GM12878 (cell line): ENCODE measurements at regions not wholly inside any gene's neighbourhood (a gene's known extent, or its start where the extent isn't known, plus 50 kb on each side); places are given as distances from the start of the nearest gene placed in this dataset.

ENCODE experiments used
- ATAC-seq: fragments of 200-7000 bp; cut with Tn5 transposase; 3 replicates; pipeline ENCODE4 v1.9.1; 2020; ENCODE audit warnings: mild to moderate bottlenecking, moderate library complexity
- BruUV-seq: library from RNA; stranded (reverse); fragments of 400-500 nt; replicated peaks from 2 replicates; lab custom pipeline; 2021; lab: Mats Ljungman, UMichigan
- CTCF ChIA-PET: fragments of 300-600 bp; sonication (Branson Sonifier 250); formaldehyde crosslinking; extraction: SDS; loops from one replicate; lab custom pipeline; 2021; ENCODE audit warnings: inconsistent platforms; lab: Yijun Ruan, JAX
- POLR2A ChIA-PET: fragments of 350-600 bp; formaldehyde crosslinking; extraction: SDS; loops from one replicate; lab custom pipeline; 2021; ENCODE audit warnings: inconsistent platforms; lab: Charles Lee
- RAD21 ChIA-PET: fragments of 300-600 bp; sonication (Branson Sonifier 250); formaldehyde crosslinking; loops from one replicate; lab custom pipeline; 2023; ENCODE audit warnings: antibody characterized with exemption; ENCODE audit not compliant: unreplicated experiment; lab: Charles Lee
- SMC1A ChIA-PET: fragments of 300-600 bp; sonication (Branson Sonifier 250); formaldehyde crosslinking; loops from one replicate; lab custom pipeline; 2023; ENCODE audit not compliant: unreplicated experiment, uncharacterized antibody; lab: Charles Lee
- DNase-seq: peaks from one replicate; pipeline ENCODE4 v3.0.0-alpha.2; 2011; ENCODE audit warnings: low read depth, low spot score
- FAIRE-seq: peaks from 3 replicates; lab custom pipeline; 2011; peaks lifted over from hg19 to GRCh38; lab: Jason Lieb, UNC
- H2AFZ ChIP-seq: 2 replicates; pipeline ENCODE4 v1.6.0; 2011; ENCODE audit warnings: low read depth, low read length, control low read depth; ENCODE audit not compliant: control insufficient read depth
- H3K27ac ChIP-seq: 2 replicates; pipeline ENCODE4 v1.5.1; 2011; ENCODE audit warnings: control low read depth; ENCODE audit not compliant: control insufficient read depth, insufficient read depth
- H3K27me3 ChIP-seq, 2 experiments: replicated peaks in 1 of 2; 2 replicates each; pipeline versions ENCODE4 v1.6.0 to v1.6.1; 2011; ENCODE audit warnings: low read length in 1 of 2; ENCODE audit not compliant: control insufficient read depth in 2 of 2, insufficient read depth in 2 of 2
- H3K36me3 ChIP-seq, 2 experiments: 2 replicates each; pipeline ENCODE4 v1.5.1; 2011; ENCODE audit warnings: low read length in 1 of 2; ENCODE audit not compliant: control insufficient read depth in 2 of 2, insufficient read depth in 2 of 2
- H3K4me1 ChIP-seq: 2 replicates; pipeline ENCODE4 v1.6.1; 2011; ENCODE audit warnings: mild to moderate bottlenecking, low read length, moderate library complexity, mixed read lengths; ENCODE audit not compliant: control insufficient read depth, insufficient read depth
- H3K4me2 ChIP-seq: 2 replicates; pipeline ENCODE4 v1.6.0; 2011; ENCODE audit warnings: control low read depth; ENCODE audit not compliant: control insufficient read depth, insufficient read depth
- H3K4me3 ChIP-seq: fragments of 200-600 bp; sonication (generic); 2 replicates; pipeline ENCODE4 v1.5.1; 2016
- H3K79me2 ChIP-seq: 2 replicates; pipeline ENCODE4 v1.6.0; 2011; ENCODE audit warnings: low read length; ENCODE audit not compliant: control insufficient read depth, insufficient read depth
- H3K9ac ChIP-seq: 2 replicates; pipeline ENCODE4 v1.8.0; 2011; ENCODE audit warnings: low read length, control low read depth, mixed read lengths; ENCODE audit not compliant: control insufficient read depth, insufficient read depth
- H3K9me3 ChIP-seq: replicated peaks from 3 replicates; pipeline ENCODE4 v1.5.1; 2011; ENCODE audit warnings: mild to moderate bottlenecking, low read length; ENCODE audit not compliant: control insufficient read depth, insufficient read depth
- H4K20me1 ChIP-seq: 2 replicates; pipeline ENCODE4 v1.6.0; 2011; ENCODE audit not compliant: control insufficient read depth, insufficient read depth
- BCLAF1 ChIP-seq: fragments of 450-650 bp; IDR thresholded peaks from 2 replicates; pipeline ENCODE4 v1.6.1; 2017; ENCODE audit warnings: antibody characterized with exemption, mild to moderate bottlenecking, moderate library complexity
- CREB1 ChIP-seq: IDR thresholded peaks from 2 replicates; pipeline ENCODE4 v1.6.1; 2012; ENCODE audit warnings: low read depth, mild to moderate bottlenecking, inconsistent platforms
- FOXK2 ChIP-seq: fragments of 450-650 bp; IDR thresholded peaks from 2 replicates; pipeline ENCODE4 v1.6.1; 2017; ENCODE audit warnings: mild to moderate bottlenecking, moderate library complexity
- GABPA ChIP-seq: IDR thresholded peaks from 2 replicates; pipeline ENCODE4 v1.6.1; 2014; ENCODE audit warnings: antibody characterized with exemption, low read depth, mild to moderate bottlenecking, inconsistent platforms
- MEF2B ChIP-seq: fragments of 450-650 bp; IDR thresholded peaks from 2 replicates; pipeline ENCODE4 v1.6.1; 2018; ENCODE audit warnings: mild to moderate bottlenecking, moderate library complexity; ENCODE audit not compliant: partially characterized antibody, poor library complexity, severe bottlenecking
- NR2C1 ChIP-seq: fragments of 450-650 bp; IDR thresholded peaks from 2 replicates; pipeline ENCODE4 v1.6.1; 2017; ENCODE audit warnings: antibody characterized with exemption, mild to moderate bottlenecking, moderate library complexity
- RCOR1 ChIP-seq: conservative IDR thresholded peaks from 2 replicates; pipeline ENCODE4 v1.6.1; 2012; ENCODE audit warnings: low read depth, low read length, improper control_type of control experiment
- SIX5 ChIP-seq: IDR thresholded peaks from 2 replicates; pipeline ENCODE4 v1.6.1; 2011; ENCODE audit warnings: mild to moderate bottlenecking, low read depth, low read length, moderate library complexity; ENCODE audit not compliant: severe bottlenecking
- SMARCA5 ChIP-seq: fragments of 450-650 bp; IDR thresholded peaks from 2 replicates; pipeline ENCODE4 v1.6.1; 2017; ENCODE audit warnings: mild to moderate bottlenecking
- USF2 ChIP-seq: IDR thresholded peaks from 2 replicates; pipeline ENCODE4 v1.6.1; 2011; ENCODE audit warnings: low read depth, low read length, improper control_type of control experiment, borderline replicate concordance
- YY1 ChIP-seq: IDR thresholded peaks from 2 replicates; pipeline ENCODE4 v1.6.1; 2011; ENCODE audit warnings: low read depth, mild to moderate bottlenecking, low read length
- WGBS: methylation state at CpG from one replicate; pipeline ENCODE4 v1.1.6; 2016; ENCODE audit warnings: low lambda C conversion rate; ENCODE audit not compliant: insufficient replicate concordance, insufficient coverage; ENCODE audit errors: missing lambda C conversion rate; 5-methylcytosine and 5-hydroxymethylcytosine counted together
- in situ Hi-C: fragments of 300-500 bp; cut with MboI; formaldehyde crosslinking; loops from 9 replicates; pipeline ENCODE4 v1.14.3; 2018; ENCODE audit warnings: mixed read lengths
- intact Hi-C: fragments of 100-400 bp; cut with micrococcal nuclease; formaldehyde crosslinking; loops from one replicate; pipeline ENCODE4 v1.14.2; 2022; ENCODE audit not compliant: unreplicated experiment
- TF ChIP-seq, protein P1 (sequence below): fragments of 450-650 bp; IDR thresholded peaks from 2 replicates; pipeline ENCODE4 v1.6.1; 2014; ENCODE audit warnings: mild to moderate bottlenecking

DNA sequence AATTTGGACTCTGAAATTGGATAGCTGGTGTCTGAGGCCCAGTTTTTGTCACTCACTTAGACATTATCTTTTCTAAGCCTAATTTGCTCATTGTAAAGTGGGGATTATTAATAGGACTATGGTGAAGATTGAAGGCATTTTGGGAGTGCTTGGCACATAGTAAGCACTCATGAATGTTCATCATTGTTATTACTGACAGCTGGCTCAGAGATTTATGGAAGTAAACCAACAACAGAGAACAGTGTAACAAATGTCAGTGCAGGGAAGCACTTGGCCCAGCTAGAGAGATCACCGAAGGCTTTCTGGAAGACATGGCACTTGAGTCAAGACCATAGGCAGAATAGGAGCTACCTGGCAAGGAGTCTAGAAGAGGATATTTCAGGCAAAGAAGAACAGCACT, 92.3 kb downstream of the RFC3 start:
- RAD21 ChIA-PET: no interaction called here
- POLR2A ChIA-PET: no interaction called here
- Histone ChIP-seq H3K27ac (no peak overlapping the region), H3K4me2 (no peak overlapping the region), H4K20me1 (no peaks in the 10 kb centered on the region), H3K4me1 (no peaks in the 10 kb centered on the region), H3K36me3 (no peaks in the 10 kb centered on the region), H2AFZ (no peak overlapping the region), H3K9me3 (no peaks in the 10 kb centered on the region), H3K27me3 (no peaks in the 10 kb centered on the region)
- intact Hi-C loops (no loop called here), in situ Hi-C loops (no loop called here)
- no peak for FAIRE-seq
- CTCF ChIA-PET: interaction anchor here (0.7 kb wide), 1 partner anchor 1847 kb away, joined by 3 read pairs; no protein-coding TSS in a partner anchor
- ATAC-seq: no peak
- SMC1A ChIA-PET: no interaction called here
- DNase-seq: no peak
- no TSS peak for BruUV-seq
- TF ChIP-seq NR2C1 (no peak), YY1 (no peak), FOXK2 (no peak), SIX5 (no peak), MEF2B (no peak), RCOR1 (no peak), BCLAF1 (no peak), USF2 (no peak), CREB1 (no peak), SMARCA5 (no peak), GABPA (no peak)
- TF ChIP-seq, protein P1, sequence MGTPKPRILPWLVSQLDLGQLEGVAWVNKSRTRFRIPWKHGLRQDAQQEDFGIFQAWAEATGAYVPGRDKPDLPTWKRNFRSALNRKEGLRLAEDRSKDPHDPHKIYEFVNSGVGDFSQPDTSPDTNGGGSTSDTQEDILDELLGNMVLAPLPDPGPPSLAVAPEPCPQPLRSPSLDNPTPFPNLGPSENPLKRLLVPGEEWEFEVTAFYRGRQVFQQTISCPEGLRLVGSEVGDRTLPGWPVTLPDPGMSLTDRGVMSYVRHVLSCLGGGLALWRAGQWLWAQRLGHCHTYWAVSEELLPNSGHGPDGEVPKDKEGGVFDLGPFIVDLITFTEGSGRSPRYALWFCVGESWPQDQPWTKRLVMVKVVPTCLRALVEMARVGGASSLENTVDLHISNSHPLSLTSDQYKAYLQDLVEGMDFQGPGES: no peak
- TF ChIP-seq, all 136 proteins: peak for 0
- Histone ChIP-seq H3K79me2 (no peaks in the 10 kb centered on the region), H3K4me3 (no peak overlapping the region), H3K9ac (no peak overlapping the region)
- 90% methylated on average over 1 of the region's 1 CpG for WGBS
